Non-pigmented ciliary epithelial cell (primary cell): ENCODE measurements at regions not wholly inside any gene's neighbourhood (a gene's known extent, or its start where the extent isn't known, plus 50 kb on each side); places are given as distances from the start of the nearest gene placed in this dataset.
"Not testable (repeated sequence)": the region's sequence is repeated elsewhere in the genome, so short reads cannot be mapped to it uniquely, and the experiment has no call there.

Experiments used
- DNase-seq: peaks from one replicate; pipeline ENCODE4 v3.0.0-alpha.2; 2010; ENCODE audit warnings: low read depth

- not testable (repeated sequence) for DNase-seq
Observed at GRCh38 chr2:82326180-82326767, 2021.7 kb upstream of the LRRTM1 start.

GRCh38 chr2:82320296-82320695 lies 2015.7 kb upstream of the LRRTM1 start:
- DNase-seq: no peak

- DNase-seq: no peak
Observed at GRCh38 chr2:82317012-82317411, 2012.5 kb upstream of the LRRTM1 start.

- DNase-seq: no peak
Observed at GRCh38 chr2:82316586-82316985, 2012.0 kb upstream of the LRRTM1 start.

- no peak for DNase-seq
Observed at GRCh38 chr2:82314836-82315472, 2010.4 kb upstream of the LRRTM1 start.

GRCh38 chr2:82307511-82307910 lies 2003.0 kb upstream of the LRRTM1 start:
- no peak for DNase-seq

- DNase-seq: no peak
Observed at GRCh38 chr2:82301506-82301905, 1997.0 kb upstream of the LRRTM1 start.

GRCh38 chr2:82289446-82289845 lies 1984.9 kb upstream of the LRRTM1 start:
- no peak for DNase-seq

GRCh38 chr2:82283075-82283474 lies 1978.5 kb upstream of the LRRTM1 start:
- no peak for DNase-seq

- no peak for DNase-seq
Observed at GRCh38 chr2:82282111-82282882, 1977.7 kb upstream of the LRRTM1 start.

- no peak for DNase-seq
Observed at GRCh38 chr2:82279367-82279766, 1974.8 kb upstream of the LRRTM1 start.

- no peak for DNase-seq
Observed at GRCh38 chr2:82278416-82278815, 1973.9 kb upstream of the LRRTM1 start.

- no peak for DNase-seq
Observed at GRCh38 chr2:82275599-82275998, 1971.0 kb upstream of the LRRTM1 start.

GRCh38 chr2:82268446-82268845 lies 1963.9 kb upstream of the LRRTM1 start:
- DNase-seq: no peak

GRCh38 chr2:82260521-82260920 lies 1956.0 kb upstream of the LRRTM1 start:
- DNase-seq: no peak

- no peak for DNase-seq
Observed at GRCh38 chr2:82259551-82259950, 1955.0 kb upstream of the LRRTM1 start.

GRCh38 chr2:82257796-82258555 lies 1953.4 kb upstream of the LRRTM1 start:
- no peak for DNase-seq

GRCh38 chr2:82256983-82257632 lies 1952.6 kb upstream of the LRRTM1 start:
- DNase-seq: no peak

- no peak for DNase-seq
Observed at GRCh38 chr2:82256288-82256687, 1951.7 kb upstream of the LRRTM1 start.

- no peak for DNase-seq
Observed at GRCh38 chr2:82254728-82255127, 1950.2 kb upstream of the LRRTM1 start.

GRCh38 chr2:82246220-82246775 lies 1941.7 kb upstream of the LRRTM1 start:
- no peak for DNase-seq

- DNase-seq: no peak
Observed at GRCh38 chr2:82239176-82239575, 1934.6 kb upstream of the LRRTM1 start.
